HCT116 (cell line): ENCODE measurements at regions not wholly inside any gene's neighbourhood (a gene's known extent, or its start where the extent isn't known, plus 50 kb on each side); places are given as distances from the start of the nearest gene placed in this dataset.

Experiments used
- ATAC-seq: fragments of 200-7000 bp; cut with Tn5 transposase; 2 replicates; pipeline ENCODE4 v1.9.1; 2020; ENCODE audit warnings: mild to moderate bottlenecking, moderate library complexity
- BruUV-seq: library from RNA; stranded (reverse); fragments of 400-500 nt; replicated peaks from 2 replicates; lab custom pipeline; 2021; lab: Mats Ljungman, UMichigan
- CTCF ChIA-PET: fragments of 300-600 bp; sonication (Branson Sonifier 250); formaldehyde crosslinking; loops from one replicate; lab custom pipeline; 2021; ENCODE audit warnings: antibody characterized with exemption; lab: Charles Lee
- POLR2A ChIA-PET: fragments of 300-600, 350-600 bp; sonication (Branson Sonifier 250); formaldehyde crosslinking; loops from one replicate; lab custom pipeline; 2021; ENCODE audit warnings: antibody characterized with exemption; lab: Charles Lee
- RAD21 ChIA-PET, 2 experiments: fragments of 300-600 bp; sonication (Branson Sonifier 250); formaldehyde crosslinking; loops; one replicate each; lab custom pipeline; 2023; ENCODE audit warnings: low total read pairs in 2 of 2; ENCODE audit not compliant: uncharacterized antibody in 2 of 2, unreplicated experiment in 2 of 2, low non-redundant PET in 1 of 2; lab: Charles Lee
- DNase-seq: peaks from one replicate; pipeline ENCODE4 v3.0.0-alpha.2; 2010; ENCODE audit warnings: low read depth, low spot score
- H2AFZ ChIP-seq: fragments of 200-600 bp; shearing (Covaris generic), sonication (generic); 2 replicates; pipeline ENCODE4 v1.6.1; 2017; ENCODE audit warnings: low read depth, mixed run types, mixed read lengths, antibody characterized with exemption, low read length; ENCODE audit not compliant: poor library complexity, severe bottlenecking
- H3K27ac ChIP-seq: 2 replicates; pipeline ENCODE4 v1.5.1; 2012; ENCODE audit warnings: low read depth, low read length
- H3K27me3 ChIP-seq: fragments of 200-600 bp; sonication (generic); 2 replicates; pipeline ENCODE4 v1.6.1; 2016; ENCODE audit warnings: mixed run types, low read length, mixed read lengths; ENCODE audit not compliant: insufficient read depth
- H3K36me3 ChIP-seq, 2 experiments: fragments of 200-500 bp in 1 of 2; fragments of 200-600 bp in 1 of 2; sonication (Bioruptor generic) in 1 of 2; sonication (generic) in 1 of 2; 2 replicates each; pipeline versions ENCODE4 v1.5.1 to v1.6.1; 2014 to 2016; ENCODE audit warnings: low read length in 2 of 2, inconsistent platforms in 1 of 2, mixed read lengths in 1 of 2, mixed run types in 1 of 2; ENCODE audit not compliant: insufficient read depth in 2 of 2, control insufficient read depth in 1 of 2
- H3K4me1 ChIP-seq, 2 experiments: fragments of 200-600 bp in 1 of 2; sonication (generic) in 1 of 2; 2 replicates each; pipeline versions ENCODE4 v1.5.1 to v1.6.1; 2012 to 2017; ENCODE audit warnings: low read length in 2 of 2, inconsistent platforms in 1 of 2, mild to moderate bottlenecking in 1 of 2, mixed read lengths in 1 of 2, mixed run types in 1 of 2, moderate library complexity in 1 of 2; ENCODE audit not compliant: insufficient read depth in 2 of 2, control insufficient read depth in 1 of 2
- H3K4me2 ChIP-seq: fragments of 200-600 bp; sonication (generic); 2 replicates; pipeline ENCODE4 v1.6.1; 2017; ENCODE audit warnings: mixed run types, low read length, mixed read lengths
- H3K4me3 ChIP-seq, 2 experiments: fragments of 200-600 bp in 1 of 2; sonication (generic) in 1 of 2; replicated peaks in 1 of 2; 2 replicates each; pipeline ENCODE4 v1.5.1; 2011 to 2016; ENCODE audit warnings: low read length in 2 of 2, control low read depth in 1 of 2, low read depth in 1 of 2, mild to moderate bottlenecking in 1 of 2, mixed read lengths in 1 of 2, mixed run types in 1 of 2
- H3K79me2 ChIP-seq: fragments of 200-600 bp; sonication (generic); 2 replicates; pipeline ENCODE4 v1.6.1; 2017; ENCODE audit warnings: mild to moderate bottlenecking, mixed run types, low read length, moderate library complexity, mixed read lengths; ENCODE audit not compliant: insufficient read depth
- H3K9ac ChIP-seq: fragments of 200-600 bp; sonication (generic); 2 replicates; pipeline ENCODE4 v1.6.1; 2016; ENCODE audit warnings: low read length, mixed read lengths
- H3K9me2 ChIP-seq: fragments of 200-600 bp; sonication (generic), shearing (Covaris generic); 2 replicates; pipeline ENCODE4 v1.6.1; 2017; ENCODE audit warnings: mixed run types, mild to moderate bottlenecking, moderate library complexity; ENCODE audit not compliant: insufficient read depth
- H3K9me3 ChIP-seq, 2 experiments: fragments of 200-500 bp in 1 of 2; fragments of 200-600 bp in 1 of 2; sonication (Bioruptor generic) in 1 of 2; sonication (generic) in 1 of 2; 2 replicates each; pipeline ENCODE4 v1.6.1; 2014 to 2017; ENCODE audit warnings: low read length in 2 of 2, mixed read lengths in 2 of 2, inconsistent platforms in 1 of 2, low read depth in 1 of 2, mild to moderate bottlenecking in 1 of 2, mixed run types in 1 of 2, moderate library complexity in 1 of 2; ENCODE audit not compliant: control insufficient read depth in 1 of 2, insufficient read depth in 1 of 2
- H4K20me1 ChIP-seq: fragments of 200-600 bp; sonication (generic), shearing (Covaris generic); 2 replicates; pipeline ENCODE4 v1.6.1; 2017; ENCODE audit warnings: mixed run types, mild to moderate bottlenecking, moderate library complexity; ENCODE audit not compliant: insufficient read depth
- ATF3 ChIP-seq: IDR thresholded peaks from 2 replicates; pipeline ENCODE4 v1.6.1; 2012
- CBX3 ChIP-seq: IDR thresholded peaks from 2 replicates; pipeline ENCODE4 v1.6.1; 2012; ENCODE audit warnings: low read depth
- CTCF ChIP-seq, 3 experiments: fragments of 200-600 bp in 1 of 3; sonication (generic) in 1 of 3; IDR thresholded peaks in 2 of 3; conservative IDR thresholded peaks in 1 of 3; 2 replicates each; pipeline ENCODE4 v1.5.1; 2012 to 2017; ENCODE audit warnings: low read depth in 2 of 3, low read length in 2 of 3, antibody characterized with exemption in 1 of 3, borderline replicate concordance in 1 of 3, control low read depth in 1 of 3, mild to moderate bottlenecking in 1 of 3, mixed read lengths in 1 of 3, mixed run types in 1 of 3, moderate library complexity in 1 of 3; ENCODE audit not compliant: insufficient read depth in 1 of 3
- EGR1 ChIP-seq: IDR thresholded peaks from 2 replicates; pipeline ENCODE4 v1.6.1; 2012; ENCODE audit warnings: low read depth
- EZH2 ChIP-seq: fragments of 200-600 bp; sonication (generic); IDR thresholded peaks from 2 replicates; pipeline ENCODE4 v1.6.1; 2017; ENCODE audit warnings: antibody characterized with exemption, mixed run types
- FOSL1 ChIP-seq: IDR thresholded peaks from 2 replicates; pipeline ENCODE4 v1.6.1; 2012; ENCODE audit warnings: low read depth
- JUND ChIP-seq: IDR thresholded peaks from 2 replicates; pipeline ENCODE4 v1.6.1; 2012
- MAX ChIP-seq: IDR thresholded peaks from 2 replicates; pipeline ENCODE4 v1.6.1; 2012
- POLR2A ChIP-seq: IDR thresholded peaks from 2 replicates; pipeline ENCODE4 v1.7.0; 2011; ENCODE audit warnings: borderline replicate concordance; ENCODE audit not compliant: insufficient read depth, insufficient read length; ENCODE audit errors: extremely low read depth
- POLR2AphosphoS5 ChIP-seq: IDR thresholded peaks from 2 replicates; pipeline ENCODE4 v1.6.1; 2011; ENCODE audit warnings: mild to moderate bottlenecking, low read depth, low read length, moderate library complexity
- SRF ChIP-seq: IDR thresholded peaks from 2 replicates; pipeline ENCODE4 v1.6.1; 2012; ENCODE audit warnings: low read depth
- TCF7L2 ChIP-seq: IDR thresholded peaks from 2 replicates; pipeline ENCODE4 v1.7.0; 2011; ENCODE audit warnings: borderline replicate concordance, inconsistent platforms; ENCODE audit not compliant: insufficient read depth, insufficient read length; ENCODE audit errors: extremely low read depth
- ZFX ChIP-seq: fragments of 450-650 bp; IDR thresholded peaks from 2 replicates; pipeline ENCODE4 v1.6.1; 2017
- ZNF274 ChIP-seq: fragments of 200-500 bp; sonication (Bioruptor generic); IDR thresholded peaks from 2 replicates; pipeline ENCODE4 v1.6.1; 2014; ENCODE audit warnings: mild to moderate bottlenecking, low read depth, low read length, inconsistent platforms
- intact Hi-C: fragments of 100-400 bp; cut with micrococcal nuclease; formaldehyde crosslinking; loops from 2 replicates; pipeline ENCODE4 v1.10.0; 2022
- TF ChIP-seq, protein P1 (sequence below): IDR thresholded peaks from 2 replicates; pipeline ENCODE4 v1.6.1; 2012; ENCODE audit warnings: low read depth

- Histone ChIP-seq H2AFZ (no peak overlapping the region), H3K27ac (no peak overlapping the region), H3K27me3 (no peaks in the 10 kb centered on the region), H3K9me2 (no peaks in the 10 kb centered on the region), H3K9me3 (peaks cover 17 to 21% of the 10 kb centered on the region in 2 experiments; a peak in 3 of 4 replicates), H4K20me1 (no peaks in the 10 kb centered on the region), H3K36me3 (no peaks in the 10 kb centered on the region), H3K9ac (no peak overlapping the region), H3K4me3 (no peak overlapping the region), H3K79me2 (no peaks in the 10 kb centered on the region), H3K4me1 (no peaks in the 10 kb centered on the region), H3K4me2 (no peak overlapping the region)
- TF ChIP-seq TCF7L2 (no peak), POLR2A (no peak), ZFX (no peak), CTCF (IDR thresholded peaks at IDR 0.05 in 2 of 3, conservative IDR thresholded peaks at IDR 0.05 in 1 of 3; ENCODE audit: borderline replicate concordance in 1 of 3, insufficient read depth in 1 of 3, low read depth in 2 of 3, low read length in 2 of 3) (no peak), MAX (no peak), SRF (no peak), JUND (no peak), EZH2 (no peak), EGR1 (no peak), CBX3 (no peak), ATF3 (no peak), FOSL1 (no peak), POLR2AphosphoS5 (no peak), ZNF274 (no peak)
- TF ChIP-seq, protein P1, sequence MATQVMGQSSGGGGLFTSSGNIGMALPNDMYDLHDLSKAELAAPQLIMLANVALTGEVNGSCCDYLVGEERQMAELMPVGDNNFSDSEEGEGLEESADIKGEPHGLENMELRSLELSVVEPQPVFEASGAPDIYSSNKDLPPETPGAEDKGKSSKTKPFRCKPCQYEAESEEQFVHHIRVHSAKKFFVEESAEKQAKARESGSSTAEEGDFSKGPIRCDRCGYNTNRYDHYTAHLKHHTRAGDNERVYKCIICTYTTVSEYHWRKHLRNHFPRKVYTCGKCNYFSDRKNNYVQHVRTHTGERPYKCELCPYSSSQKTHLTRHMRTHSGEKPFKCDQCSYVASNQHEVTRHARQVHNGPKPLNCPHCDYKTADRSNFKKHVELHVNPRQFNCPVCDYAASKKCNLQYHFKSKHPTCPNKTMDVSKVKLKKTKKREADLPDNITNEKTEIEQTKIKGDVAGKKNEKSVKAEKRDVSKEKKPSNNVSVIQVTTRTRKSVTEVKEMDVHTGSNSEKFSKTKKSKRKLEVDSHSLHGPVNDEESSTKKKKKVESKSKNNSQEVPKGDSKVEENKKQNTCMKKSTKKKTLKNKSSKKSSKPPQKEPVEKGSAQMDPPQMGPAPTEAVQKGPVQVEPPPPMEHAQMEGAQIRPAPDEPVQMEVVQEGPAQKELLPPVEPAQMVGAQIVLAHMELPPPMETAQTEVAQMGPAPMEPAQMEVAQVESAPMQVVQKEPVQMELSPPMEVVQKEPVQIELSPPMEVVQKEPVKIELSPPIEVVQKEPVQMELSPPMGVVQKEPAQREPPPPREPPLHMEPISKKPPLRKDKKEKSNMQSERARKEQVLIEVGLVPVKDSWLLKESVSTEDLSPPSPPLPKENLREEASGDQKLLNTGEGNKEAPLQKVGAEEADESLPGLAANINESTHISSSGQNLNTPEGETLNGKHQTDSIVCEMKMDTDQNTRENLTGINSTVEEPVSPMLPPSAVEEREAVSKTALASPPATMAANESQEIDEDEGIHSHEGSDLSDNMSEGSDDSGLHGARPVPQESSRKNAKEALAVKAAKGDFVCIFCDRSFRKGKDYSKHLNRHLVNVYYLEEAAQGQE, result no peak
- ATAC-seq (no peak), DNase-seq (no peak)
- CTCF ChIA-PET, result no interaction called here
- POLR2A ChIA-PET, result no interaction called here
- RAD21 ChIA-PET, result no interaction called here
- intact Hi-C loops, result no loop called here
- no TSS peak for BruUV-seq
Observed at GRCh38 chr14:87503711-87504110, 489.3 kb downstream of the GALC start.
